ENCODE measurements at regions not wholly inside any gene's neighbourhood (a gene's known extent, or its start where the extent isn't known, plus 50 kb on each side); places are given as distances from the start of the nearest gene placed in this dataset.

DNA sequence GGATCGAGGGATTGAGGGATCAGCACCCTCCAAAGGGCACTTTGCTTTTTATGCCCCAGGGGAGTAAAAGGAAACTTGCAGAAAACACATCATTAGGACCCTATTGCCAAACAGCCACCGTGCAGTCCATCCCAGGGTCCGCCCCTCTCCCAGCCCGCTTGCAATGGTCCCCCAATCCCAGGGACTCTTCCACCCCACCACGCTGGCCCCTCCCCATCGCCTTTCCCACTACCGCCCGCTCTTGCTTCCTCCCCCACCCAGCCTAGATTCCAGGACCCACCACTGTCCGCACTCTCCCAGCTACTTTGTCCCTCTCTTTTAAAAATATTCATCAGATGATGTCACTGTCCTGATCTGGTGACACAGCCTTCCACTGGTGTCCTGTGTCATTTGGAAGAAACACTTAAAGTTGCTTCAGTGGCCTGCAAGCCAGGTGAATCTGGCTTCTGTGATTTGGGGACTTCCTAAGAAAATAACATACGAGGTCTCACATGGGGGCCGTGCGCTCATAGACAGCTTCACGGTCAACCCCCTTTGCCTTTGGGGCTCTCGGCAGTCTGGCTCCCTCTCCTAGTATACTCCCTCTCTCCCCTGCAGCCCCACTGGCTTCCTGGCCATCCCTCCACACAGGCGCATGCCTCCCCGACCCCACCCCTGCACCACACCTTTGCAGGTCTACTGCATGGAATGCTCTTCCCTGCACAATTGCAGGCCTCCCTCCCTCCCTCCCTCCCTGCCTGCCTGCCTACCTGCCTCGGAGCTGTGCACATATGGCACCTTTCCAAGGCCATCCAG, 127.9 kb downstream of the RBFOX3 start:
- Histone ChIP-seq H3K27me3 (ENCODE audit: insufficient read depth, low read length, poor library complexity) (peaks cover 14% of the 10 kb centered on the region), H3K27ac (ENCODE audit: low read length) (no peak overlapping the region), H3K9me3 (ENCODE audit: insufficient read depth, low read length, severe bottlenecking) (no peaks in the 10 kb centered on the region), H2AFZ (ENCODE audit: low read depth, low read length) (no peak overlapping the region), H3K79me2 (ENCODE audit: insufficient read depth, low read length) (no peaks in the 10 kb centered on the region), H3K36me3 (ENCODE audit: insufficient read depth, low read length) (no peaks in the 10 kb centered on the region), H3K9ac (ENCODE audit: low read depth, low read length) (no peak overlapping the region), H4K20me1 (ENCODE audit: insufficient read depth, low read length) (0 out of 2 replicates have a peak, but pooled peaks cover 3% of the 10 kb centered on the region), H3K4me3 (ENCODE audit: low read depth in 1 of 2, low read length in 2 of 2) (no peak overlapping the region), H3K4me1 (ENCODE audit: insufficient read depth, low read length) (no peaks in the 10 kb centered on the region), H3K4me2 (ENCODE audit: insufficient read depth, low read length) (no peak overlapping the region)
- DNase-seq (no peak), ATAC-seq (ENCODE audit: insufficient read depth, low read depth) (no peak)
- TF ChIP-seq, protein P1, sequence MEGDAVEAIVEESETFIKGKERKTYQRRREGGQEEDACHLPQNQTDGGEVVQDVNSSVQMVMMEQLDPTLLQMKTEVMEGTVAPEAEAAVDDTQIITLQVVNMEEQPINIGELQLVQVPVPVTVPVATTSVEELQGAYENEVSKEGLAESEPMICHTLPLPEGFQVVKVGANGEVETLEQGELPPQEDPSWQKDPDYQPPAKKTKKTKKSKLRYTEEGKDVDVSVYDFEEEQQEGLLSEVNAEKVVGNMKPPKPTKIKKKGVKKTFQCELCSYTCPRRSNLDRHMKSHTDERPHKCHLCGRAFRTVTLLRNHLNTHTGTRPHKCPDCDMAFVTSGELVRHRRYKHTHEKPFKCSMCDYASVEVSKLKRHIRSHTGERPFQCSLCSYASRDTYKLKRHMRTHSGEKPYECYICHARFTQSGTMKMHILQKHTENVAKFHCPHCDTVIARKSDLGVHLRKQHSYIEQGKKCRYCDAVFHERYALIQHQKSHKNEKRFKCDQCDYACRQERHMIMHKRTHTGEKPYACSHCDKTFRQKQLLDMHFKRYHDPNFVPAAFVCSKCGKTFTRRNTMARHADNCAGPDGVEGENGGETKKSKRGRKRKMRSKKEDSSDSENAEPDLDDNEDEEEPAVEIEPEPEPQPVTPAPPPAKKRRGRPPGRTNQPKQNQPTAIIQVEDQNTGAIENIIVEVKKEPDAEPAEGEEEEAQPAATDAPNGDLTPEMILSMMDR (IDR thresholded peaks at IDR 0.05; ENCODE audit: borderline replicate concordance, extremely low read depth, low read length, poor library complexity, severe bottlenecking) = no peak
- no peak for TF ChIP-seq EZH2 (IDR thresholded peaks at IDR 0.05; ENCODE audit: borderline replicate concordance, low read depth, low read length, severe bottlenecking)

DNA sequence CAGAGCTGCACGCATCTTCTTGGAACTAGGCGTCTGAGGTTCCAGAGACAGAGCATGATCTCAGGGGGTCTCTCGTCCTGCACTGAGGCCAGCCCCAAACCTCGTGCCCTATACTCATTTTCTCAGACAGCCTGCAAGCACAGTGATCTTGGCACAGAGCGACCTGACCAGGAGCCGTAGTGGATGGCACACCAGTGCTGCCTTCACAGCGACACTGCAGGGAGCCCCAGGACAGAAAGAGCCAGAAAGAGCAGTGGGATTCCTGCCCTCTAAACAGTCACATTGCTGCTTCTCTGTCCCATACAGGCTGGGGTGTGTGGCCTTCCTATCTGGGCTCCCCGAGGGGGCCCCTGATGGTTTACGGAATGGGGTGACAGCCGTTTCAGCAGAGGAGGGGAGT, 131.0 kb downstream of the RBFOX3 start:
- no peak overlapping the region for H3K27ac ChIP-seq (ENCODE audit: low read length)
- H3K4me3 ChIP-seq (ENCODE audit: low read depth in 1 of 2, low read length in 2 of 2) = no peak overlapping the region
- no peaks in the 10 kb centered on the region for H3K4me1 ChIP-seq (ENCODE audit: insufficient read depth, low read length)
- TF ChIP-seq, protein P1 (IDR thresholded peaks at IDR 0.05; ENCODE audit: borderline replicate concordance, extremely low read depth, low read length, poor library complexity, severe bottlenecking) = no peak
- no peak for TF ChIP-seq EZH2 (IDR thresholded peaks at IDR 0.05; ENCODE audit: borderline replicate concordance, low read depth, low read length, severe bottlenecking)
- no peaks in the 10 kb centered on the region for H3K9me3 ChIP-seq (ENCODE audit: insufficient read depth, low read length, severe bottlenecking)
- H4K20me1 ChIP-seq (ENCODE audit: insufficient read depth, low read length) = 0 out of 2 replicates have a peak, but pooled peaks cover 2% of the 10 kb centered on the region
- no peaks in the 10 kb centered on the region for H3K79me2 ChIP-seq (ENCODE audit: insufficient read depth, low read length)
- H2AFZ ChIP-seq (ENCODE audit: low read depth, low read length) = no peak overlapping the region
- H3K36me3 ChIP-seq (ENCODE audit: insufficient read depth, low read length) = no peaks in the 10 kb centered on the region
- H3K9ac ChIP-seq (ENCODE audit: low read depth, low read length) = no peak overlapping the region
- no peak for ATAC-seq (ENCODE audit: insufficient read depth, low read depth)
- H3K4me2 ChIP-seq (ENCODE audit: insufficient read depth, low read length) = no peak overlapping the region
- H3K27me3 ChIP-seq (ENCODE audit: insufficient read depth, low read length, poor library complexity) = peaks cover 2% of the 10 kb centered on the region
- DNase-seq = no peak

DNA sequence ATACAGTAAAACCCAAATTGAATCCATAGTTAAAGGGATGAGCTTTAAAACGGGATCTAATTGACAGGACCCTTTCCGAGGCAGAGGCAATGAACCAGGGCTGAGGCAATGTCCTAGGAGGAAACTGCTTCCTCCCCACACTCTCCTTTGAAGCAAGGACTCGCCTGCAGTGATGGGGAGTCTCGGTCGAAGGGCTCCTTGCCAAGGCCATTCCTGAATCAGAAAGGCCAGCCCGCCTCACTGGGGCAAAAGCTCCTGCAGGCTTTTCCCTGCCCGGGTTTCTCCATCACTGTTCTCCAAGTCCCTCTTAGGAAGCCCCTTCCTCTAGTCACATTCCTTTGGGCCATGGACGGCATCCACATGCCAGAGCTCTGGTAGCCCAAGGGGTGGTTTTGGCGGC, 132.0 kb downstream of the RBFOX3 start:
- Histone ChIP-seq H3K79me2 (ENCODE audit: insufficient read depth, low read length) (no peaks in the 10 kb centered on the region), H3K27ac (ENCODE audit: low read length) (no peak overlapping the region), H3K27me3 (ENCODE audit: insufficient read depth, low read length, poor library complexity) (no peaks in the 10 kb centered on the region), H3K4me3 (ENCODE audit: low read depth in 1 of 2, low read length in 2 of 2) (no peak overlapping the region), H4K20me1 (ENCODE audit: insufficient read depth, low read length) (no peaks in the 10 kb centered on the region), H2AFZ (ENCODE audit: low read depth, low read length) (no peak overlapping the region), H3K9me3 (ENCODE audit: insufficient read depth, low read length, severe bottlenecking) (no peaks in the 10 kb centered on the region), H3K4me2 (ENCODE audit: insufficient read depth, low read length) (no peak overlapping the region), H3K4me1 (ENCODE audit: insufficient read depth, low read length) (no peaks in the 10 kb centered on the region), H3K36me3 (ENCODE audit: insufficient read depth, low read length) (no peaks in the 10 kb centered on the region), H3K9ac (ENCODE audit: low read depth, low read length) (no peak overlapping the region)
- ATAC-seq (ENCODE audit: insufficient read depth, low read depth) (no peak), DNase-seq (no peak)
- TF ChIP-seq, protein P1 (IDR thresholded peaks at IDR 0.05; ENCODE audit: borderline replicate concordance, extremely low read depth, low read length, poor library complexity, severe bottlenecking) = no peak
- no peak for TF ChIP-seq EZH2 (IDR thresholded peaks at IDR 0.05; ENCODE audit: borderline replicate concordance, low read depth, low read length, severe bottlenecking)

Data from DND-41 (cell line).